SK-N-SH (cell line): ENCODE measurements at regions not wholly inside any gene's neighbourhood (a gene's known extent, or its start where the extent isn't known, plus 50 kb on each side); places are given as distances from the start of the nearest gene placed in this dataset.

ENCODE experiments used
- CTCF ChIA-PET: fragments of 300-600, 350-600 bp; formaldehyde crosslinking; extraction: SDS; loops from one replicate; lab custom pipeline; 2021; lab: Yijun Ruan, JAX
- POLR2A ChIA-PET: fragments of 350-600 bp; sonication (Branson Sonifier 250); formaldehyde crosslinking; extraction: SDS; loops from one replicate; lab custom pipeline; 2020; ENCODE audit warnings: antibody characterized with exemption, inconsistent platforms; lab: Yijun Ruan, JAX
- DNase-seq: peaks from one replicate; pipeline ENCODE4 v3.0.0; 2012
- H2AFZ ChIP-seq: fragments of 200-600 bp; sonication (generic); 2 replicates; pipeline ENCODE4 v1.8.1; 2016; ENCODE audit warnings: antibody characterized with exemption, mild to moderate bottlenecking, low read depth
- H3F3A ChIP-seq: fragments of 200-600 bp; sonication (generic); replicated peaks from 2 replicates; pipeline ENCODE3; 2016; ENCODE audit warnings: antibody characterized with exemption, mild to moderate bottlenecking; ENCODE audit not compliant: insufficient read depth
- H3K27ac ChIP-seq, 2 experiments: fragments of 200-500 bp in 1 of 2; fragments of 200-600 bp in 1 of 2; sonication (Bioruptor generic) in 1 of 2; sonication (generic), shearing (Covaris generic) in 1 of 2; 2 replicates each; pipeline versions ENCODE4 v1.5.1 to v1.6.1; 2014 to 2016; ENCODE audit warnings: low read depth in 2 of 2, inconsistent platforms in 1 of 2, low read length in 1 of 2, mild to moderate bottlenecking in 1 of 2, mixed read lengths in 1 of 2
- H3K27me3 ChIP-seq: fragments of 200-600 bp; sonication (generic), shearing (Covaris generic); 2 replicates; pipeline ENCODE4 v1.6.1; 2016; ENCODE audit warnings: mixed run types; ENCODE audit not compliant: insufficient read depth
- H3K36me3 ChIP-seq, 2 experiments: fragments of 200-500 bp in 1 of 2; fragments of 200-600 bp in 1 of 2; sonication (Bioruptor generic) in 1 of 2; sonication (generic) in 1 of 2; replicated peaks in 1 of 2; 2 replicates each; pipeline versions ENCODE3 to v1.5.1; 2014 to 2016; ENCODE audit warnings: low read length in 1 of 2, mild to moderate bottlenecking in 1 of 2; ENCODE audit not compliant: insufficient read depth in 2 of 2, control insufficient read depth in 1 of 2
- H3K4me1 ChIP-seq, 2 experiments: fragments of 200-500 bp in 1 of 2; fragments of 200-600 bp in 1 of 2; sonication (Bioruptor generic) in 1 of 2; sonication (generic), shearing (Covaris generic) in 1 of 2; 2 replicates each; pipeline versions ENCODE4 v1.5.1 to v1.6.1; 2014 to 2016; ENCODE audit warnings: low read depth in 1 of 2, low read length in 1 of 2, mixed run types in 1 of 2; ENCODE audit not compliant: insufficient read depth in 2 of 2, control insufficient read depth in 1 of 2
- H3K4me2 ChIP-seq: fragments of 200-600 bp; sonication (generic), shearing (Covaris generic); 2 replicates; pipeline ENCODE4 v1.6.1; 2017; ENCODE audit warnings: mixed run types
- H3K4me3 ChIP-seq, 2 experiments: fragments of 200-500 bp in 1 of 2; fragments of 200-600 bp in 1 of 2; sonication (Bioruptor generic) in 1 of 2; sonication (generic), shearing (Covaris generic) in 1 of 2; 2 replicates each; pipeline versions ENCODE4 v1.5.1 to v1.8.1; 2014 to 2016; ENCODE audit warnings: low read depth in 2 of 2, inconsistent platforms in 1 of 2, low read length in 1 of 2, mild to moderate bottlenecking in 1 of 2, mixed read lengths in 1 of 2, moderate library complexity in 1 of 2
- H3K79me2 ChIP-seq: fragments of 200-600 bp; sonication (generic); 2 replicates; pipeline ENCODE4 v1.8.1; 2017; ENCODE audit warnings: mild to moderate bottlenecking; ENCODE audit not compliant: insufficient read depth
- H3K9ac ChIP-seq: fragments of 200-600 bp; sonication (generic); 2 replicates; pipeline ENCODE4 v1.6.1; 2017; ENCODE audit warnings: mixed run types
- H3K9me2 ChIP-seq: fragments of 200-600 bp; sonication (generic); 2 replicates; pipeline ENCODE4 v1.6.1; 2017; ENCODE audit warnings: mixed run types
- H3K9me3 ChIP-seq: fragments of 200-600 bp; sonication (generic); 2 replicates; pipeline ENCODE4 v1.6.1; 2017; ENCODE audit warnings: mixed run types, mild to moderate bottlenecking, moderate library complexity
- H4K20me1 ChIP-seq: fragments of 200-600 bp; sonication (generic); 2 replicates; pipeline ENCODE4 v1.6.1; 2017; ENCODE audit warnings: mild to moderate bottlenecking, mixed run types; ENCODE audit not compliant: insufficient read depth
- CHD2 ChIP-seq: fragments of 150-350 bp; IDR thresholded peaks from 2 replicates; pipeline ENCODE4 v1.6.1; 2018; ENCODE audit warnings: low read length; ENCODE audit not compliant: partially characterized antibody
- ELF1 ChIP-seq: IDR thresholded peaks from 2 replicates; pipeline ENCODE4 v1.4.0; 2012
- EP300 ChIP-seq, 2 experiments: IDR thresholded peaks; 2 replicates each; pipeline versions ENCODE4 v1.4.0 to v1.6.1; 2012; ENCODE audit warnings: borderline replicate concordance in 1 of 2, low read depth in 1 of 2, low read length in 1 of 2
- FOSL2 ChIP-seq: IDR thresholded peaks from 2 replicates; pipeline ENCODE4 v1.4.0; 2012; ENCODE audit warnings: low read depth, mild to moderate bottlenecking, moderate library complexity, borderline replicate concordance
- FOXJ3 ChIP-seq: sonication (generic); formaldehyde crosslinking; IDR thresholded peaks from 2 replicates; pipeline ENCODE4 v1.5.1; 2020; ENCODE audit warnings: mild to moderate bottlenecking, missing genetic modification reagents
- GABPA ChIP-seq: IDR thresholded peaks from 2 replicates; pipeline ENCODE4 v1.4.0; 2012; ENCODE audit warnings: low read depth, mild to moderate bottlenecking
- JUND ChIP-seq: IDR thresholded peaks from 2 replicates; pipeline ENCODE4 v1.4.0; 2012
- MEF2A ChIP-seq: IDR thresholded peaks from 2 replicates; pipeline ENCODE4 v1.4.0; 2012; ENCODE audit warnings: low read depth, borderline replicate concordance
- MXI1 ChIP-seq: IDR thresholded peaks from 2 replicates; pipeline ENCODE4 v1.6.1; 2012; ENCODE audit warnings: mild to moderate bottlenecking, low read depth, low read length, improper control_type of control experiment
- NFIC ChIP-seq: IDR thresholded peaks from 2 replicates; pipeline ENCODE4 v1.4.0; 2012; ENCODE audit warnings: borderline replicate concordance
- NRF1 ChIP-seq: IDR thresholded peaks from 2 replicates; pipeline ENCODE4 v1.6.1; 2012; ENCODE audit warnings: low read depth, mild to moderate bottlenecking, low read length
- PBX3 ChIP-seq: IDR thresholded peaks from 2 replicates; pipeline ENCODE4; 2012
- POLR2AphosphoS5 ChIP-seq: IDR thresholded peaks from 2 replicates; pipeline ENCODE4 v1.6.1; 2012; ENCODE audit warnings: low read depth, low read length
- REST ChIP-seq: IDR thresholded peaks from 2 replicates; pipeline ENCODE4 v1.6.1; 2012; ENCODE audit warnings: mild to moderate bottlenecking, low read depth, low read length, moderate library complexity
- RXRA ChIP-seq: IDR thresholded peaks from 2 replicates; pipeline ENCODE4 v1.4.0; 2012; ENCODE audit warnings: low read depth, mild to moderate bottlenecking, borderline replicate concordance
- SIN3A ChIP-seq: IDR thresholded peaks from 2 replicates; pipeline ENCODE4 v1.6.1; 2012; ENCODE audit warnings: low read depth, mild to moderate bottlenecking, low read length, moderate library complexity, borderline replicate concordance
- SMC3 ChIP-seq: IDR thresholded peaks from 2 replicates; pipeline ENCODE4 v1.6.1; 2012; ENCODE audit warnings: low read depth, low read length, improper control_type of control experiment
- TAF1 ChIP-seq: IDR thresholded peaks from 2 replicates; pipeline ENCODE4 v1.6.1; 2012; ENCODE audit warnings: low read depth, mild to moderate bottlenecking, low read length, moderate library complexity, borderline replicate concordance
- TEAD4 ChIP-seq: IDR thresholded peaks from 2 replicates; pipeline ENCODE4 v1.4.0; 2012; ENCODE audit warnings: mild to moderate bottlenecking, borderline replicate concordance; ENCODE audit not compliant: insufficient read depth

- Histone ChIP-seq H3K79me2 (no peaks in the 10 kb centered on the region), H3K4me3 (no peak overlapping the region), H4K20me1 (no peaks in the 10 kb centered on the region), H3K4me1 (no peaks in the 10 kb centered on the region), H3K9ac (no peak overlapping the region), H3K27ac (no peak overlapping the region), H3K27me3 (no peaks in the 10 kb centered on the region), H3K9me3 (peaks cover 7% of the 10 kb centered on the region; the same call in 1 of the 2 replicates), H3F3A (no peaks in the 10 kb centered on the region), H3K4me2 (no peak overlapping the region), H3K9me2 (no peaks in the 10 kb centered on the region), H2AFZ (no peak overlapping the region), H3K36me3 (no peaks in the 10 kb centered on the region)
- ChIA-PET POLR2A (no interaction called here), CTCF (interaction anchor here (1.5 kb wide), 1 partner anchor 10 kb away, joined by 3 read pairs; no protein-coding TSS in a partner anchor)
- no peak for DNase-seq
- no peak for TF ChIP-seq MXI1
- no peak for TF ChIP-seq RXRA
- TF ChIP-seq SIN3A = no peak
- TF ChIP-seq JUND = no peak
- no peak for TF ChIP-seq ELF1
- TF ChIP-seq SMC3 = no peak
- no peak for TF ChIP-seq NRF1
- TF ChIP-seq TEAD4 = no peak
- TF ChIP-seq FOXJ3 (CRISPR knock-in tag) = no peak
- TF ChIP-seq GABPA = no peak
- no peak for TF ChIP-seq CHD2
- no peak for TF ChIP-seq EP300 (IDR thresholded peaks at IDR 0.05; ENCODE audit: borderline replicate concordance in 1 of 2, low read depth in 1 of 2, low read length in 1 of 2)
- TF ChIP-seq MEF2A = no peak
- no peak for TF ChIP-seq NFIC
- no peak for TF ChIP-seq POLR2AphosphoS5
- no peak for TF ChIP-seq PBX3
- TF ChIP-seq FOSL2 = no peak
- no peak for TF ChIP-seq REST
- TF ChIP-seq TAF1 = no peak
Observed at GRCh38 chr5:166758151-166758550, 1533.3 kb upstream of the WWC1 start.
